H9 (cell line): ENCODE measurements at regions not wholly inside any gene's neighbourhood (a gene's known extent, or its start where the extent isn't known, plus 50 kb on each side); places are given as distances from the start of the nearest gene placed in this dataset.

Source experiments
- DNase-seq: peaks from one replicate; pipeline ENCODE4 v3.0.0-alpha.2; 2017
- H2AFZ ChIP-seq: one replicate; pipeline ENCODE4 v1.6.1; 2013; ENCODE audit warnings: mild to moderate bottlenecking, low read length, control low read depth, moderate library complexity
- H2AK5ac ChIP-seq: 2 replicates; pipeline ENCODE4 v1.6.1; 2013; ENCODE audit warnings: low read length, control low read depth, mixed read lengths; ENCODE audit not compliant: insufficient read length
- H2BK120ac ChIP-seq: one replicate; pipeline ENCODE4 v1.6.1; 2013; ENCODE audit warnings: low read depth, mild to moderate bottlenecking, low read length, control low read depth, inconsistent platforms; ENCODE audit not compliant: poor library complexity, severe bottlenecking
- H2BK12ac ChIP-seq: 2 replicates; pipeline ENCODE4 v1.6.1; 2013; ENCODE audit warnings: low read length, control low read depth, mixed read lengths, low read depth; ENCODE audit not compliant: insufficient read length
- H2BK15ac ChIP-seq: 2 replicates; pipeline ENCODE4 v1.6.1; 2013; ENCODE audit warnings: low read depth, low read length, control low read depth
- H2BK20ac ChIP-seq: one replicate; pipeline ENCODE4 v1.6.1; 2013; ENCODE audit warnings: low read depth, mild to moderate bottlenecking, low read length, control low read depth, inconsistent platforms; ENCODE audit not compliant: poor library complexity, severe bottlenecking
- H2BK5ac ChIP-seq: 2 replicates; pipeline ENCODE4 v1.6.1; 2013; ENCODE audit warnings: low read length, control low read depth, mixed read lengths; ENCODE audit not compliant: insufficient read length
- H3K14ac ChIP-seq: 2 replicates; pipeline ENCODE4 v1.6.1; 2013; ENCODE audit warnings: low read length, control low read depth; ENCODE audit not compliant: insufficient read depth
- H3K18ac ChIP-seq: 2 replicates; pipeline ENCODE4 v1.6.1; 2013; ENCODE audit warnings: low read depth, mild to moderate bottlenecking, mixed read lengths, low read length, control low read depth; ENCODE audit not compliant: insufficient read length
- H3K23ac ChIP-seq: 2 replicates; pipeline ENCODE4 v1.6.1; 2013; ENCODE audit warnings: low read length, control low read depth, mixed read lengths, low read depth; ENCODE audit not compliant: insufficient read length
- H3K23me2 ChIP-seq: 2 replicates; pipeline ENCODE4 v1.6.1; 2013; ENCODE audit warnings: low read depth, mild to moderate bottlenecking, mixed read lengths, low read length, control low read depth; ENCODE audit not compliant: insufficient read length, poor library complexity, severe bottlenecking
- H3K27ac ChIP-seq: 2 replicates; pipeline ENCODE4 v1.5.1; 2013; ENCODE audit warnings: low read length, control low read depth, mixed read lengths, low read depth; ENCODE audit not compliant: insufficient read length
- H3K27me3 ChIP-seq: 2 replicates; pipeline ENCODE4 v1.6.1; 2013; ENCODE audit warnings: low read length, control low read depth, inconsistent platforms; ENCODE audit not compliant: insufficient read depth
- H3K4ac ChIP-seq: 2 replicates; pipeline ENCODE4 v1.6.1; 2013; ENCODE audit warnings: low read depth, mild to moderate bottlenecking, control low read depth, inconsistent platforms, low read length, moderate library complexity
- H3K4me1 ChIP-seq: 2 replicates; pipeline ENCODE4 v1.6.1; 2013; ENCODE audit warnings: low read length, control low read depth, inconsistent platforms; ENCODE audit not compliant: insufficient read depth
- H3K4me2 ChIP-seq: 2 replicates; pipeline ENCODE4 v1.6.1; 2013; ENCODE audit warnings: low read length, control low read depth, mixed read lengths; ENCODE audit not compliant: insufficient read length, insufficient read depth
- H3K56ac ChIP-seq: 2 replicates; pipeline ENCODE4 v1.6.1; 2013; ENCODE audit warnings: low read depth, mild to moderate bottlenecking, mixed read lengths, low read length, control low read depth; ENCODE audit not compliant: insufficient read length
- H3K79me1 ChIP-seq: 2 replicates; pipeline ENCODE4 v1.6.1; 2013; ENCODE audit warnings: low read depth, mild to moderate bottlenecking, moderate library complexity, low read length, control low read depth, inconsistent platforms; ENCODE audit not compliant: insufficient read depth, poor library complexity, severe bottlenecking
- H3K79me2 ChIP-seq: 2 replicates; pipeline ENCODE4 v1.6.1; 2013; ENCODE audit warnings: low read length, control low read depth, inconsistent platforms; ENCODE audit not compliant: insufficient read depth
- H3K9ac ChIP-seq: 2 replicates; pipeline ENCODE4 v1.6.1; 2013; ENCODE audit warnings: low read length, control low read depth, mixed read lengths; ENCODE audit not compliant: insufficient read length; ENCODE audit errors: extremely low read depth
- H3K9me3 ChIP-seq: one replicate; pipeline ENCODE4 v1.6.1; 2013; ENCODE audit warnings: low read depth, low read length, inconsistent platforms; ENCODE audit not compliant: control insufficient read depth
- H3T11ph ChIP-seq: one replicate; pipeline ENCODE4 v1.6.1; 2013; ENCODE audit warnings: mild to moderate bottlenecking, low read length, control low read depth, inconsistent platforms
- H4K20me1 ChIP-seq: one replicate; pipeline ENCODE4 v1.6.1; 2013; ENCODE audit not compliant: control insufficient read depth, insufficient read length, insufficient read depth
- H4K5ac ChIP-seq: 2 replicates; pipeline ENCODE4 v1.6.1; 2013; ENCODE audit warnings: low read depth, mild to moderate bottlenecking, mixed read lengths, low read length, control low read depth; ENCODE audit not compliant: insufficient read length
- H4K8ac ChIP-seq: replicated peaks from 2 replicates; pipeline ENCODE4 v1.6.1; 2013; ENCODE audit warnings: low read length, control low read depth, mixed read lengths, low read depth; ENCODE audit not compliant: insufficient read length
- H4K91ac ChIP-seq: 2 replicates; pipeline ENCODE4 v1.6.1; 2013; ENCODE audit warnings: low read depth, mild to moderate bottlenecking, moderate library complexity, mixed read lengths, low read length, control low read depth; ENCODE audit not compliant: insufficient read length
- H3K27ac Mint-ChIP-seq, 3 experiments: 2 replicates in 2 of 3; 3 replicates in 1 of 3; pipeline ENCODE4 v1.8.0; 2020 to 2021; ENCODE audit warnings: mixed read lengths in 3 of 3, mild to moderate bottlenecking in 1 of 3, moderate library complexity in 1 of 3
- H3K27me3 Mint-ChIP-seq: 2 replicates; pipeline ENCODE4 v1.8.0; 2021; ENCODE audit warnings: low read depth, mild to moderate bottlenecking, moderate library complexity, mixed read lengths
- H3K36me3 Mint-ChIP-seq, 3 experiments: 2 replicates in 2 of 3; 3 replicates in 1 of 3; pipeline ENCODE4 v1.8.0; 2020 to 2021; ENCODE audit warnings: low read depth in 3 of 3, mixed read lengths in 3 of 3; ENCODE audit not compliant: insufficient read depth in 1 of 3
- H3K4me1 Mint-ChIP-seq, 2 experiments: 2 replicates each; pipeline ENCODE4 v1.8.0; 2020; ENCODE audit warnings: mixed read lengths in 2 of 2
- H3K4me3 Mint-ChIP-seq, 2 experiments: 2 replicates in 1 of 2; 3 replicates in 1 of 2; pipeline ENCODE4 v1.8.0; 2020 to 2021; ENCODE audit warnings: mild to moderate bottlenecking in 2 of 2, mixed read lengths in 2 of 2, moderate library complexity in 1 of 2
- H3K9me3 Mint-ChIP-seq, 2 experiments: 2 replicates in 1 of 2; 3 replicates in 1 of 2; pipeline ENCODE4 v1.8.0; 2020; ENCODE audit warnings: mild to moderate bottlenecking in 2 of 2, mixed read lengths in 2 of 2, moderate library complexity in 1 of 2
- WGBS: extraction: QIAGEN DNeasy Blood & Tissue Kit; methylation state at CpG from one replicate; pipeline ENCODE4 v1.1.7; 2013; ENCODE audit warnings: missing lambda C conversion rate, low lambda C conversion rate, mixed read lengths; ENCODE audit not compliant: insufficient read length; ENCODE audit errors: extremely low coverage; 5-methylcytosine and 5-hydroxymethylcytosine counted together
- TF ChIP-seq, protein P1 (sequence below): fragments of 200-600 bp; sonication (generic); conservative IDR thresholded peaks from 3 replicates; pipeline ENCODE4 v1.8.0; 2021; ENCODE audit warnings: antibody characterized with exemption, mild to moderate bottlenecking

DNA sequence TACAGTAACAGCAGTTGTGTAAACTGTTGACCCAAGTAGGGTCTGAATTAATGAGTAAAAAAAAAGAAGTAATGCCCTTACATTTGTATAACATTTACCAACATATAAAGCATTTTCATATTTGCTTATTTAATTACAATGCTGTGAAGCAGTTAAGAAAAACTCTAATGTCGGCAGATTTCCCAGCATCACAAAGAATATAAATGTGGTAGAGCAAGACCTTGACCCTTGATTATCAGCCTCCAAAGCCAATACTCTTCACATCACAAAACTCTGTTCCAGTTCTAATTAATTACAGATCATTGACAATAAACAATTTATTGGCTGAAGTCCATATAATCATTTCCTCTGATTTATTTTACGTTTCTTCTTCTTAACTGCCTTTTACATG, 130.2 kb downstream of the DUSP10 start:
- Histone ChIP-seq H2BK5ac (no peak overlapping the region), H3K27me3 (no peaks in the 10 kb centered on the region), H3K9me3 (no peaks in the 10 kb centered on the region), H2BK15ac (no peak overlapping the region), H3K79me2 (no peaks in the 10 kb centered on the region), H2BK12ac (no peak overlapping the region), H4K20me1 (no peaks in the 10 kb centered on the region), H3K27ac (no peak overlapping the region), H3K4me2 (no peak overlapping the region), H2BK20ac (no peak overlapping the region), H4K91ac (no peak overlapping the region), H3T11ph (no peak overlapping the region), H4K5ac (no peak overlapping the region), H3K4ac (no peak overlapping the region), H3K14ac (no peak overlapping the region), H3K9ac (no peak overlapping the region), H2BK120ac (no peak overlapping the region), H3K18ac (no peak overlapping the region), H3K23me2 (no peaks in the 10 kb centered on the region), H3K23ac (no peak overlapping the region), H3K4me1 (no peaks in the 10 kb centered on the region), H2AFZ (no peak overlapping the region), H4K8ac (no peak overlapping the region), H3K56ac (no peak overlapping the region), H3K79me1 (no peaks in the 10 kb centered on the region), H2AK5ac (no peak overlapping the region)
- Mint-ChIP-seq H3K9me3 (0 out of 5 replicates have a peak, but pooled peaks cover 0 to 2% of the 10 kb centered on the region in 2 experiments), H3K27ac (no peak overlapping the region), H3K27me3 (no peaks in the 10 kb centered on the region), H3K4me3 (no peak overlapping the region), H3K36me3 (no peaks in the 10 kb centered on the region), H3K4me1 (0 out of 4 replicates have a peak, but pooled peaks cover 0 to 2% of the 10 kb centered on the region in 2 experiments)
- no peak for DNase-seq
- TF ChIP-seq, protein P1, sequence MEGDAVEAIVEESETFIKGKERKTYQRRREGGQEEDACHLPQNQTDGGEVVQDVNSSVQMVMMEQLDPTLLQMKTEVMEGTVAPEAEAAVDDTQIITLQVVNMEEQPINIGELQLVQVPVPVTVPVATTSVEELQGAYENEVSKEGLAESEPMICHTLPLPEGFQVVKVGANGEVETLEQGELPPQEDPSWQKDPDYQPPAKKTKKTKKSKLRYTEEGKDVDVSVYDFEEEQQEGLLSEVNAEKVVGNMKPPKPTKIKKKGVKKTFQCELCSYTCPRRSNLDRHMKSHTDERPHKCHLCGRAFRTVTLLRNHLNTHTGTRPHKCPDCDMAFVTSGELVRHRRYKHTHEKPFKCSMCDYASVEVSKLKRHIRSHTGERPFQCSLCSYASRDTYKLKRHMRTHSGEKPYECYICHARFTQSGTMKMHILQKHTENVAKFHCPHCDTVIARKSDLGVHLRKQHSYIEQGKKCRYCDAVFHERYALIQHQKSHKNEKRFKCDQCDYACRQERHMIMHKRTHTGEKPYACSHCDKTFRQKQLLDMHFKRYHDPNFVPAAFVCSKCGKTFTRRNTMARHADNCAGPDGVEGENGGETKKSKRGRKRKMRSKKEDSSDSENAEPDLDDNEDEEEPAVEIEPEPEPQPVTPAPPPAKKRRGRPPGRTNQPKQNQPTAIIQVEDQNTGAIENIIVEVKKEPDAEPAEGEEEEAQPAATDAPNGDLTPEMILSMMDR, result no peak
- WGBS, result no CpG with 5 or more reads among the region's 2 CpGs
